ENCODE measurements at regions not wholly inside any gene's neighbourhood (a gene's known extent, or its start where the extent isn't known, plus 50 kb on each side); places are given as distances from the start of the nearest gene placed in this dataset.
A peak's percentile ranks its signal among the peaks of the same experiment; 100 is the strongest.

- TF ChIP-seq CTCF (IDR thresholded peaks at IDR 0.05; ENCODE audit: insufficient read depth, low read depth, low read length) (peak; percentile 97), EZH2 (IDR thresholded peaks at IDR 0.05; ENCODE audit: insufficient read depth, low read length) (no peak)
These were observed 547.9 kb upstream of the SLC35B3 start for GRCh38 chr6:8983202-8983688.
